GM12878 (cell line): ENCODE measurements at regions not wholly inside any gene's neighbourhood (a gene's known extent, or its start where the extent isn't known, plus 50 kb on each side); places are given as distances from the start of the nearest gene placed in this dataset.

Experiments
- ATF3 ChIP-seq: IDR thresholded peaks from 2 replicates; pipeline ENCODE4 v1.6.1; 2011; ENCODE audit warnings: low read depth, mild to moderate bottlenecking, low read length, moderate library complexity, borderline replicate concordance; ENCODE audit errors: extremely low read depth
- BCL3 ChIP-seq: IDR thresholded peaks from 2 replicates; pipeline ENCODE4 v1.6.1; 2011; ENCODE audit warnings: borderline replicate concordance, low read depth, mild to moderate bottlenecking, moderate library complexity, low read length; ENCODE audit not compliant: insufficient read depth, poor library complexity, severe bottlenecking
- CBFB ChIP-seq: IDR thresholded peaks from 2 replicates; pipeline ENCODE4 v1.6.1; 2016; ENCODE audit warnings: antibody characterized with exemption, low read depth
- CEBPZ ChIP-seq: fragments of 150-350 bp; IDR thresholded peaks from 2 replicates; pipeline ENCODE4 v1.6.1; 2016; ENCODE audit warnings: low read depth, low read length
- CREB1 ChIP-seq: IDR thresholded peaks from 2 replicates; pipeline ENCODE4 v1.6.1; 2012; ENCODE audit warnings: low read depth, mild to moderate bottlenecking, inconsistent platforms
- CREM ChIP-seq: IDR thresholded peaks from 2 replicates; pipeline ENCODE4 v1.6.1; 2014; ENCODE audit warnings: antibody characterized with exemption, low read depth
- ELK1 ChIP-seq: IDR thresholded peaks from 2 replicates; pipeline ENCODE4 v1.6.1; 2012; ENCODE audit warnings: low read depth, low read length, improper control_type of control experiment
- ETV6 ChIP-seq, 2 experiments: fragments of 450-650 bp in 1 of 2; IDR thresholded peaks in 1 of 2; conservative IDR thresholded peaks in 1 of 2; 2 replicates each; pipeline ENCODE4 v1.6.1; 2014; ENCODE audit warnings: antibody characterized with exemption in 1 of 2, borderline replicate concordance in 1 of 2, low read depth in 1 of 2, mild to moderate bottlenecking in 1 of 2, moderate library complexity in 1 of 2
- FOXM1 ChIP-seq: IDR thresholded peaks from 2 replicates; pipeline ENCODE4 v1.6.1; 2012; ENCODE audit warnings: low read depth, mild to moderate bottlenecking, inconsistent platforms, low read length, moderate library complexity
- HCFC1 ChIP-seq: fragments of 150-350 bp; IDR thresholded peaks from 2 replicates; pipeline ENCODE4 v1.6.1; 2014; ENCODE audit warnings: low read length
- HDAC6 ChIP-seq: fragments of 200-600 bp; sonication (generic); IDR thresholded peaks from one replicate; pipeline ENCODE4 v1.8.0; 2017; ENCODE audit warnings: antibody characterized with exemption; ENCODE audit not compliant: unreplicated experiment
- JUND ChIP-seq: IDR thresholded peaks from 2 replicates; pipeline ENCODE4 v1.6.1; 2012; ENCODE audit warnings: low read depth, mild to moderate bottlenecking, low read length, improper control_type of control experiment, moderate library complexity
- MTA2 ChIP-seq: fragments of 450-650 bp; IDR thresholded peaks from 2 replicates; pipeline ENCODE4 v1.6.1; 2016; ENCODE audit warnings: low read depth, mild to moderate bottlenecking, moderate library complexity
- NRF1 ChIP-seq: conservative IDR thresholded peaks from 2 replicates; pipeline ENCODE4 v1.6.1; 2011; ENCODE audit warnings: mild to moderate bottlenecking, low read depth, low read length, improper control_type of control experiment
- POLR2A ChIP-seq: IDR thresholded peaks from 2 replicates; pipeline ENCODE4 v1.6.1; 2011; ENCODE audit warnings: low read depth, mild to moderate bottlenecking, low read length
- RELA ChIP-seq: fragments of 450-650 bp; IDR thresholded peaks from 2 replicates; pipeline ENCODE4 v1.8.0; 2014; ENCODE audit warnings: borderline replicate concordance; ENCODE audit not compliant: partially characterized antibody
- REST ChIP-seq: IDR thresholded peaks from 2 replicates; pipeline ENCODE4 v1.6.1; 2012; ENCODE audit warnings: mild to moderate bottlenecking, low read depth, low read length
- SMAD1 ChIP-seq: fragments of 450-650 bp; IDR thresholded peaks from 2 replicates; pipeline ENCODE4 v1.6.1; 2018; ENCODE audit warnings: mild to moderate bottlenecking, low read depth; ENCODE audit not compliant: partially characterized antibody
- SMC3 ChIP-seq: IDR thresholded peaks from 2 replicates; pipeline ENCODE4 v1.6.1; 2011; ENCODE audit warnings: low read length, improper control_type of control experiment, borderline replicate concordance
- TARDBP ChIP-seq: IDR thresholded peaks from 2 replicates; pipeline ENCODE4 v1.6.1; 2016; ENCODE audit warnings: borderline replicate concordance
- ZNF384 ChIP-seq: IDR thresholded peaks from 2 replicates; pipeline ENCODE4 v1.6.1; 2012; ENCODE audit warnings: low read depth, mild to moderate bottlenecking, low read length, improper control_type of control experiment, borderline replicate concordance

GRCh38 chr6:105892577-105893262, 193.4 kb upstream of the PRDM1 start (continued):
- no peak for TF ChIP-seq REST
- TF ChIP-seq ETV6 (conservative IDR thresholded peaks at IDR 0.05 in 1 of 2, IDR thresholded peaks at IDR 0.05 in 1 of 2; ENCODE audit: borderline replicate concordance in 1 of 2, low read depth in 1 of 2), result no peak
- no peak for TF ChIP-seq CEBPZ
- TF ChIP-seq HCFC1, result no peak
- TF ChIP-seq SMC3, result no peak
- TF ChIP-seq CREB1, result no peak
- TF ChIP-seq CREM, result peak; percentile 36; the same call in 1 of the 2 replicates
- TF ChIP-seq SMAD1, result no peak
- TF ChIP-seq POLR2A, result no peak
- TF ChIP-seq ATF3, result no peak
- TF ChIP-seq TARDBP, result no peak
- TF ChIP-seq RELA, result no peak
- TF ChIP-seq ZNF384, result no peak; the same call in 1 of the 2 replicates
- TF ChIP-seq NRF1, result no peak
- TF ChIP-seq HDAC6, result no peak
- no peak for TF ChIP-seq BCL3
- TF ChIP-seq MTA2, result peak; percentile 85
- no peak for TF ChIP-seq ELK1
- peak; percentile 87 for TF ChIP-seq JUND
- no peak for TF ChIP-seq CBFB
- peak; percentile 54; the same call in 1 of the 2 replicates for TF ChIP-seq FOXM1
